ENCODE measurements at regions not wholly inside any gene's neighbourhood (a gene's known extent, or its start where the extent isn't known, plus 50 kb on each side); places are given as distances from the start of the nearest gene placed in this dataset.

GRCh38 chr4:129468624-129469023, 372.7 kb downstream of the C4orf33 start:
- no peak overlapping the region for H3K4me3 ChIP-seq
- no peaks in the 10 kb centered on the region for H3K9me3 ChIP-seq
- ATAC-seq (ENCODE audit: insufficient number of reproducible peaks, low FRiP score, low read depth) (no peak), DNase-seq (ENCODE audit: low spot score) (no peak)
- no peaks in the 10 kb centered on the region for H3K36me3 ChIP-seq
- H3K4me1 ChIP-seq (ENCODE audit: control insufficient read depth in 1 of 2, low read depth in 2 of 2), result no peaks in the 10 kb centered on the region
- no peaks in the 10 kb centered on the region for H3K27me3 ChIP-seq (replicated peaks; ENCODE audit: insufficient read depth)
- no peak for TF ChIP-seq CTCF (IDR thresholded peaks at IDR 0.05)
- no peak overlapping the region for H3K27ac ChIP-seq

GRCh38 chr4:129474698-129475097, 378.7 kb downstream of the C4orf33 start:
- H3K4me1 ChIP-seq (ENCODE audit: control insufficient read depth in 1 of 2, low read depth in 2 of 2), result no peaks in the 10 kb centered on the region
- H3K27me3 ChIP-seq (replicated peaks; ENCODE audit: insufficient read depth), result no peaks in the 10 kb centered on the region
- no peaks in the 10 kb centered on the region for H3K9me3 ChIP-seq
- TF ChIP-seq CTCF (IDR thresholded peaks at IDR 0.05), result no peak
- H3K4me3 ChIP-seq, result no peak overlapping the region
- ATAC-seq (ENCODE audit: insufficient number of reproducible peaks, low FRiP score, low read depth) (no peak), DNase-seq (ENCODE audit: low spot score) (no peak)
- H3K36me3 ChIP-seq, result no peaks in the 10 kb centered on the region
- H3K27ac ChIP-seq, result no peak overlapping the region

- no peaks in the 10 kb centered on the region for H3K9me3 ChIP-seq
- no peak for DNase-seq (ENCODE audit: low spot score)
- no peaks in the 10 kb centered on the region for H3K4me1 ChIP-seq (ENCODE audit: control insufficient read depth in 1 of 2, low read depth in 2 of 2)
- no peaks in the 10 kb centered on the region for H3K36me3 ChIP-seq
- no peak for ATAC-seq (ENCODE audit: insufficient number of reproducible peaks, low FRiP score, low read depth)
- no peaks in the 10 kb centered on the region for H3K27me3 ChIP-seq (replicated peaks; ENCODE audit: insufficient read depth)
- no peak overlapping the region for H3K4me3 ChIP-seq
- no peak overlapping the region for H3K27ac ChIP-seq
- TF ChIP-seq CTCF (IDR thresholded peaks at IDR 0.05), result no peak
Observed at GRCh38 chr4:129481107-129481506, 385.2 kb downstream of the C4orf33 start.

GRCh38 chr4:129488427-129488826, 392.5 kb downstream of the C4orf33 start:
- TF ChIP-seq CTCF (IDR thresholded peaks at IDR 0.05), result no peak
- no peak overlapping the region for H3K4me3 ChIP-seq
- no peak for ATAC-seq (ENCODE audit: insufficient number of reproducible peaks, low FRiP score, low read depth)
- H3K36me3 ChIP-seq, result no peaks in the 10 kb centered on the region
- H3K4me1 ChIP-seq (ENCODE audit: control insufficient read depth in 1 of 2, low read depth in 2 of 2), result no peaks in the 10 kb centered on the region
- H3K9me3 ChIP-seq, result no peaks in the 10 kb centered on the region
- no peak overlapping the region for H3K27ac ChIP-seq
- H3K27me3 ChIP-seq (replicated peaks; ENCODE audit: insufficient read depth), result no peaks in the 10 kb centered on the region
- no peak for DNase-seq (ENCODE audit: low spot score)

GRCh38 chr4:129490516-129490915, 394.6 kb downstream of the C4orf33 start:
- H3K36me3 ChIP-seq, result no peaks in the 10 kb centered on the region
- no peak overlapping the region for H3K4me3 ChIP-seq
- H3K27me3 ChIP-seq (replicated peaks; ENCODE audit: insufficient read depth), result no peaks in the 10 kb centered on the region
- no peak for DNase-seq (ENCODE audit: low spot score)
- TF ChIP-seq CTCF (IDR thresholded peaks at IDR 0.05), result no peak
- H3K27ac ChIP-seq, result no peak overlapping the region
- H3K9me3 ChIP-seq, result no peaks in the 10 kb centered on the region
- ATAC-seq (ENCODE audit: insufficient number of reproducible peaks, low FRiP score, low read depth), result no peak
- no peaks in the 10 kb centered on the region for H3K4me1 ChIP-seq (ENCODE audit: control insufficient read depth in 1 of 2, low read depth in 2 of 2)

Data from thoracic aorta (tissue), 2 donors.